Left hindlimb (tissue), 1 donor: ENCODE measurements at regions not wholly inside any gene's neighbourhood (a gene's known extent, or its start where the extent isn't known, plus 50 kb on each side); places are given as distances from the start of the nearest gene placed in this dataset.

Experiments
- DNase-seq: peaks from one replicate; pipeline ENCODE4 v3.0.0-alpha.2; 2018

GRCh38 chr21:31406510-31406909, 62.4 kb upstream of the TIAM1 start:
- DNase-seq, result no peak

DNA sequence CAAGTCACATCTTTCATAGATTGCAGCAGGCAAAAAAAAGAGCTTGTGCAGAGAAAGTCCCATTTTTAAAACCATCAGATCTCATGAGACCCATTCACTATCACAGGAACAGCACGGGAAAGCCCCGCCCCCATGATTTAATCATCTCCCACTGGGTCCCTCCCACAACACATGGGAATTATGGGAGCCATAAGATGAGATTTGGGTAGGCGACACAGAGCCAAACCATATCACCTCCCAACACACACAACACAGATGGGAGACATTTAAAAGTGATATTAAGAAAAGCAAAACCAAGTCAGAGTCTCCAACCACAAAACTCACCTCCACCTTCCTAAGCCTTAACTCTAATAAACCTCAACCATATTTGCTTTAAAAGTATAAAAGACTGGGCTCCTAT, 61.5 kb upstream of the TIAM1 start:
- DNase-seq, result no peak

DNA sequence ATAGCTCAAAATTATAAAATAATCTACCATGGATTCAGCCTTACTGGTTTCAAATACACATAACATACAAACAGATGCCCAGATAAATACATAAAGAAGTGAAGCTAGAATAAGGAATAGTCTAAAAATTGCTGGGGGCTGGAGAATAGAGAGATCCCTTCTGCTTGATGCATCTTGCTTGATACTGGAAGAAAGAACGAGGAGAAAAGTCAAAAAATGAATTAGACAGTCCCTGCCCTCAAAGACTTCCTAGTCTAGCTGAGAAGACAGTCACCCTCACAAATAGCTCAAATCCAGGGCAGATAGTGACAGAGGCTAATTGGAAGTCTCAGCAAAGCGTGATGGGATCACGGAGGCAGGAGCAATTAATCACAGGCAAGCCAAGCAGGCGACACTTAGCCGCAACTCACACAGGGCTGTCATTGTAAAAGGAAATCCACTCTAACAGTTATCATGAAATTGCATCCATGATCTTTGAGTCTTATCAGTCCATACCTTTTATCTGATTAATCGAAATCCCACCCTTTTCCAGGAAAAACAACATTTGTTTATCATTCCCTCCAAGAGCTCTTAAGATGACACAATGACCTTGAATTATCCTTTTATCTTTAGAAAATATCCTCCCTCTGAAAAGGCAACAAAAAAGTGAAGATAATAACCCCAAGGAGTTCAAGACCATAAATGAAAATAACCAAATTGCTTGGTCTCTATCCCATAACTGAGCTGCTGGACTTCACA, 59.7 kb upstream of the TIAM1 start:
- no peak for DNase-seq

DNA sequence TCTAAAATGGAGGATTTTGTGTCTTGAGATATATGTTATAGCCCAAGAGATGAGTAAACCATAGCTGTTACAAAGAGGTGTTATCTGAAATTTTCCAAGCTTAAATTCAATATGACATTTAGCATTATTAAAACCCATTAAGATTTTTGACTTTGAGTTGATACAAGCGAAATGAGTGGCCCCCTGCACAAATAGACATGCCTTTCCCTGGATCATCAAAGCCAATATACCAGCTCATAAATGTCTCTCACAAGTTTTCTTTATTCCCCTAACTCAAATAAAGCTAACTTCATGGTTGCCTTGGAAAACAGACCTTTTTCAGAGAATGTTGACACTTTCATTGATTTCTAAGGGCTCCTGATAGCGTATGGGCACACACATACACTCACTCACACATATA, 55.5 kb upstream of the TIAM1 start:
- no peak for DNase-seq

GRCh38 chr21:31398574-31398973, 54.5 kb upstream of the TIAM1 start:
- DNase-seq, result no peak

GRCh38 chr21:31397939-31398338, 53.9 kb upstream of the TIAM1 start:
- DNase-seq, result no peak

GRCh38 chr21:31397515-31397926, 53.5 kb upstream of the TIAM1 start:
- DNase-seq, result no peak

- DNase-seq, result no peak
Measured at GRCh38 chr21:31397030-31397429, 53.0 kb upstream of the TIAM1 start.

DNA sequence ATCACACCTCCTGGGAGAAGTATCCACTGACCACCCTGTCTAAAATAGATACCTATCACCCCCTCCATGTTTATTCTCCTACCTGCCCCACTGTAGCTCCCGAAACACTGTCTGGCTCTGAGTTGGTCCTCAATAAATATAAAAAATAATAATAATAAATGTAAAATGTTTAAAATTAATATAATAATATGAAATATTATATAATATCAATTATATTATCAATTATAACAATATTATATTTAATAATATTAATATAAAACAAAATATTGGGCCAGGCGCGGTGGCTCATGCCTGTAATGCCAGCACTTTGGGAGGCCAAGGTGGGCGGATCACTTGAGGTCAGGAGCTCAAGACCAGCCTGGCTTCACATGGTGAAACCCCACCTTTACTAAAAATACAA, 52.3 kb upstream of the TIAM1 start:
- DNase-seq, result no peak

GRCh38 chr21:31395791-31396190, 51.7 kb upstream of the TIAM1 start:
- DNase-seq, result no peak

DNA sequence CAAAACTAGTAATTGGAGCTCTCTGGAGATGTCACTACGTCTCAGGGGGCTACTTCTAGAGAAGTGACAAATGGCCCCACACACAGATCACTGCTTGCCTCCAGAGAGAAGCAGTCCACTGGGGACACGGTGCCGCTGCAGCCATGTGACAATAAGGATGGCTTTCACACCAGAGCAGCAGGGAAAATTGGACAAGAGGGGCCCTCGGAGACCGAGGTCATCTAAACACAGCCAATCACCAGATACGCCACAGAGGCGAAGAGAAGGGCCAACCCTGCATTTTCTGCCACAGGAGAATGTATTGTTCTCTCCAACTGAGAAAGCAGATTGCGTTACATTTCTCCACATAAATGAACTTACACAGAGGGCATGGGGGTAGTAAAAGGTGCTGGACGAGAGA, 51.2 kb upstream of the TIAM1 start:
- DNase-seq, result no peak

DNA sequence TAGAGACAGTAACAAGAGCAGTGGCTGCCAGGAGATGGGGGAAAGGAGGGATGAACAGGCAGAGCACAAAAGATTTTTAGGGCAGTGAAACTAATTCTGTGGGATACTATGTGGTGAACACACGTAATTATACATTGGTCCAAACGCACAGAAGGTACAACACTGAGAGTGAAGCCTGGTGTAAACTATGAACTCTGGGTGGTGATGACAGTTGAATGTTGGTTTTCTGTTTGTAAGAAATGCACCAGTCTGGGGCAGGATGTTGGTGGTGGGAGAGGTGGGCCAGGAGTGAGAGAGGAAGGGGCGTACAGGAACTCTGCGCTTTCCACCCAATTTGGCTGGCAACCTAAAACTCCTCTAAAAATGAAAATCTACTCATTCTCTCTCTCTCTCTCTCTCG, 50.2 kb upstream of the TIAM1 start:
- no peak for DNase-seq
